GM20000 (cell line): ENCODE measurements at regions not wholly inside any gene's neighbourhood (a gene's known extent, or its start where the extent isn't known, plus 50 kb on each side); places are given as distances from the start of the nearest gene placed in this dataset.

Experiments used
- DNase-seq: peaks from one replicate; pipeline ENCODE4 v3.0.0; 2012; ENCODE audit warnings: low spot score
- TF ChIP-seq, protein P1 (sequence below): IDR thresholded peaks from 2 replicates; pipeline ENCODE4 v1.5.1; 2012; ENCODE audit warnings: mild to moderate bottlenecking, control low read depth; ENCODE audit errors: extremely low read depth, missing control alignments

DNA sequence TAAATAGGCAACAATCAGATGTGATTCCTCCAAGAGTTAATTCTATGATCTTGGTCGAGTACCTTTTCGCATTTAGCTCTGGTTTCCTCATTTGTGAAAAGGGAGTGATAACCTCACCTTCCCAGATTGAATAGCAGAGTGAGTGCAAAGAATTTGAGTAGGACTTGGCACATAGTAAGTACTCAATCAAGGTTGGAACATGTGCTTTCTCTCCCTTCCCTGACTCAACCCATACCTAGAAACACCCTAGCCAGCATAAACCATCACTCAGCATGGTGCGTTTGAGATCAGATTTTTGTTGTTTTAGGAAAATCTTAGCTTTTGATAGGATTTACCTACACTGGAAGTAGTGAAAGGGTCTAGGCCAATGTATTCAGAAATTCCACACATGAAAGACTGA lies 333.4 kb upstream of the NT5E start:
- TF ChIP-seq, protein P1, sequence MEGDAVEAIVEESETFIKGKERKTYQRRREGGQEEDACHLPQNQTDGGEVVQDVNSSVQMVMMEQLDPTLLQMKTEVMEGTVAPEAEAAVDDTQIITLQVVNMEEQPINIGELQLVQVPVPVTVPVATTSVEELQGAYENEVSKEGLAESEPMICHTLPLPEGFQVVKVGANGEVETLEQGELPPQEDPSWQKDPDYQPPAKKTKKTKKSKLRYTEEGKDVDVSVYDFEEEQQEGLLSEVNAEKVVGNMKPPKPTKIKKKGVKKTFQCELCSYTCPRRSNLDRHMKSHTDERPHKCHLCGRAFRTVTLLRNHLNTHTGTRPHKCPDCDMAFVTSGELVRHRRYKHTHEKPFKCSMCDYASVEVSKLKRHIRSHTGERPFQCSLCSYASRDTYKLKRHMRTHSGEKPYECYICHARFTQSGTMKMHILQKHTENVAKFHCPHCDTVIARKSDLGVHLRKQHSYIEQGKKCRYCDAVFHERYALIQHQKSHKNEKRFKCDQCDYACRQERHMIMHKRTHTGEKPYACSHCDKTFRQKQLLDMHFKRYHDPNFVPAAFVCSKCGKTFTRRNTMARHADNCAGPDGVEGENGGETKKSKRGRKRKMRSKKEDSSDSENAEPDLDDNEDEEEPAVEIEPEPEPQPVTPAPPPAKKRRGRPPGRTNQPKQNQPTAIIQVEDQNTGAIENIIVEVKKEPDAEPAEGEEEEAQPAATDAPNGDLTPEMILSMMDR, result no peak

DNA sequence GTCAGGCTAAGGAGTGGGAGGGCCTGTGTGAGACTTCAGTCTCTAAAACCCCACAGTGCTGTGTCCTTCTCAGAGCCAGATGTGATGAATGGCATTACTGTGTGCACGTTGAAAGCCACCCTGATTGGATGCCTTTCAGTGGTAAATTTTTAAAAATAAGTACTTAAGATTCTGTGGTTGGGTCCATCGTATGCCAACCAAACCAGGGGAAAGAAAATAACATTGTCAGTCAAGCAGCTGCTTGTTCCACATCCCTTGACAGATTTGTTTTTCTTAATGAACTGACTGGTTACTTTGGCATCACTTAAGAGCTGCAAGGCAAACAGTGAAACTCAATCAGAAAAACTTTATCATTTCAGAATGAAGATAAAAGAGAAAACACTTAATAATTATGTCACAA lies 334.0 kb upstream of the NT5E start:
- no peak for DNase-seq
- TF ChIP-seq, protein P1, result no peak

More for the DNA sequence above, 333.4 kb upstream of the NT5E start:
- no peak for DNase-seq

DNA sequence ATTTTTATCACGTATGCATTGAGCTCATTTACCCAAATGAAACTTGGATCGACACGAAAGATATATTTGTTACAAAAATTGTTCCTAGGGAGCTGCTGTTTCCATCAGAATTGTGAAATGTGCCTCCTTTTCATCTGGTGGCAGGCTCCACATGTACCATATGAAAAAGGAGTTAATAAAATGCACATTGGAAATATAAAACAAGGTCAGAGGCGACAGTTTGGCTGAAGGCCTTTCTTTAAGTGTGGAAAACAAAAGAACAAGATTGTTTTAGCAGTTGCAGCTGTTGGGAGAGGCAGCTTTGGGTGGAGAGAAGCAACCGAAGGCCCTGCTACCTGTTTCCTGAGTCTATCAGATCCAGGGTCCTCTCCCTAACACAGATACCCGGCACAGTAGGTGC lies 334.5 kb upstream of the NT5E start:
- TF ChIP-seq, protein P1, result no peak
- no peak for DNase-seq

DNA sequence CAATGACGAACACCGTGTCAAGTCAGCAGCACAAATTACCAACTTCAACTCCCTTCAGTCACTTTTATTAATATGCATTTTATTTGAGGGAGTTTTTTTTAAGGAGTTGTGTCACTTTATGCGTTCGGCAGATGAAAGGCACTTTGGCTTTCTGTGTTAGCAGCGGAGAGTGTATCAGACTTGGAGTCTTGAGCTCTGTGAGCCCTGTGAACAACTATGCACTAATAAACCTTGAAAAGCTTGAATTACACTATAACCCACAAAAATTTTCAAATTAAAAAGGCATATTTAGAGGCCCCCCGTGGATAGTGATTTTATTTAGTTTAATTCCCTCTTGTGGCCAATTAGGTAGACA lies 335.3 kb upstream of the NT5E start:
- TF ChIP-seq, protein P1, result no peak
- no peak for DNase-seq

DNA sequence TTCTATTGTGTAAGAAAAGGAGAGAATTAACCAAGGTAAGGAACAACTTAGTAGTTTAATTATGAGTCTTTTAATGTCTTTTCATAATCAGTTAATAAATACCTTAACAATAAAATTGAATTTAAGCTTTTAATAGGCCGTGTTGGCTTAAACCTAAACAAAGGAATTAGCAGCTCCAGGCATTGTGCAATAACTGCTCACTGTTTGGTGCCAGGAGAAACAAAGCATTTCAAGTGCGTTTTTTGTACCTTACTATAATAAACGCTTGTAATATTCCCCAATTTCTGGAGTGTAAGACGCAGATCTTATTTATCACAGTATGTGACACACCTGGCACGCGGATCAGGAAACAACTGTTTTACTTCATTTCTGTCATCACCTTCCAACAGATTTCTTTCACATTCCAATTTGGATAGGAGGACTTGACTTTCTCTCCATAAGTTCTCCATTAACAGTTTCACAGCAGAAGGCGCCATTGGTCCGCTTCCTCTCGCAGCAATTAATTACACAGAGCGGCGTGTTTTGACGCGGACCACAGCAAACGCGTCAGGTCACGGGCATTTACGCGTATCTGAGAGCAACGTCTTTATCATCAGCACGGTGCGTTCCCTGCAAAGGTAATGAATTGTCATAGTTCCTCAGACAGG lies 335.8 kb upstream of the NT5E start:
- TF ChIP-seq, protein P1, result no peak
- no peak for DNase-seq

DNA sequence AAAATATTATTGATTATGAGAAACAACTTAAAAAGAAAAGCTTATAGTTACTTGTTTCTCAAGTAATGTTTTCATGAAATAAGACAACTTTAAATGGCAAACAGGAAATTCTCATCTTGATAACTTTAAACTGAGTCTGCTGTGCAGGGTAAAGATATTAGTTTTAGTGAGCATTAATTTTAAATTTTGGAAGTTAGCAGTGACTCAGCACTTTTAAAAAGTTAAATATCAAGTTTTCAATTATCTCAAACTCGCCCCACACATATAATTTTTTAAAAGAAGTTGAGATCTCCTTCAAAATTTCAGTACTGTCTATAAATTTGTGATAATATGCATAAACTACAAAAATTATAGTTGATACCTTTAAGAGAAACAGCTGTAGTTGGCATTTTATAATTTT lies 337.3 kb upstream of the NT5E start:
- DNase-seq, result no peak
- TF ChIP-seq, protein P1, result no peak

DNA sequence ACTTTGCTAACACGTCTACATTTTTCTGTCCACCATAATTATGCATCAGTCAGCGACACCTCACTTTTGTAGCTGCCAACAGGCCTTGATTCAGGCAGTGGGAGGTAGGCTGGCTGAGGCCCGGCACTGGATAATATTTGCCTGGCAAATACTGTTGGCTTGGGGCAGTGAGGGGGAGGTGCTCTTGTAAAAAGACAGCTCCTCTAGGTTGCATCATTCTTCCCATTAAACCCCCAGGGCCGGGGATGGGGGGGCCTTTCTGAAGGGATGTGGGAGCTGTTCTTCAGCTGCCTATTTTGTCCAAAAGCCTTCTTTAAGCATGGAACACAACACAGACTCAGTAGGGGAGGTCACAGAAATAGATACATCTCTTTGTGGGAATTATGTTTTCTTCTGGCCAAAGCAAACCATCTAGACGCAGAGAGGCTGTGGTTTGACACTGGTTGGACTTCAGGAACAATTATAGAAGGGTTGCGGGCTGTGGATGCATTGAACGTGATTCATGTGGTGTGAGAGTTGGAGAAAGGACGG lies 338.3 kb upstream of the NT5E start:
- TF ChIP-seq, protein P1, result no peak
- DNase-seq, result no peak
